ENCODE measurements at regions not wholly inside any gene's neighbourhood (a gene's known extent, or its start where the extent isn't known, plus 50 kb on each side); places are given as distances from the start of the nearest gene placed in this dataset.

DNA sequence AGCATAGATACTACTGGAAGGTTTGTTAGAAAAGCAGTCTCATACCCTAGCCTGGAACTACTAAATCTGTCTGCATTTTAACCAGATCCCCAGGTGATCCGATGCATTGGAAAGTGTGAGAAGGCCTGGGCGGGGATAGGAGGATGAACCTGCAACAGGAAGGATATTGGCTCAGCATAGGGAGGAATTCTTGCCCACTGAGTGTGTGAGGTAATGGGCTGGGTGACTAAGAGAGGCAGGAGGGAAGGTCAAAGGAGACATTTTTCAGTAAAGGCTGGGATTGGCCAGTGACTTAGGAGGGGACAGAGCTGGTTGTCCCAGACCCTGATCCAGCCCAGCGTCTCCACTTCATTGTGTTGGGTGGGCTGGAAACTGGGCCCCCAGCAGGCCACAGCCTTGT is 191.0 kb upstream of the LRFN2 start:
- H3K4me3 ChIP-seq (replicated peaks in 1 of 3; ENCODE audit: insufficient read depth in 1 of 3, low read depth in 1 of 3, low read length in 3 of 3) = no peak overlapping the region
- no peak overlapping the region for H3K9ac ChIP-seq (replicated peaks; ENCODE audit: extremely low read depth, insufficient read depth, low read length)
- no TSS peak for BruUV-seq (replicated peaks)
- H3K4me2 ChIP-seq (ENCODE audit: insufficient read depth, low read length) = no peak overlapping the region
- H3K9me3 ChIP-seq (replicated peaks; ENCODE audit: control insufficient read depth, insufficient read depth, low read length) = no peaks in the 10 kb centered on the region
- POLR2A ChIA-PET = no interaction called here
- peaks cover 21% of the 10 kb centered on the region for H3K4me1 ChIP-seq (ENCODE audit: control insufficient read depth, extremely low read depth, insufficient read depth, low read length)
- intact Hi-C loops (cut with micrococcal nuclease) = no loop called here
- no peaks in the 10 kb centered on the region for H3K27me3 ChIP-seq (ENCODE audit: control insufficient read depth in 2 of 2, insufficient read depth in 2 of 2, low read length in 2 of 2)
- dilution Hi-C loops (cut with MboI; ENCODE audit: extremely low pct_ligation_motif_present, low sequenced_read_pairs) = no loop called here
- CTCF ChIA-PET = interaction anchor here (0.8 kb wide), 1 partner anchor 19 kb away, joined by 4 read pairs; no protein-coding TSS in a partner anchor
- no peak overlapping the region for H3K27ac ChIP-seq (ENCODE audit: insufficient read depth, low read depth, low read length)
- H2AFZ ChIP-seq (ENCODE audit: low read depth, low read length) = no peak overlapping the region
- no peaks in the 10 kb centered on the region for H4K20me1 ChIP-seq (replicated peaks; ENCODE audit: control insufficient read depth, extremely low read depth, insufficient read depth, low read length)
- FAIRE-seq (peak; percentile 26), DNase-seq (ENCODE audit: low read depth, low spot score) (peak; percentile 47)
- no peaks in the 10 kb centered on the region for H3K9me1 ChIP-seq (replicated peaks; ENCODE audit: control insufficient read depth, extremely low read depth, insufficient read depth, low read length)
- no peaks in the 10 kb centered on the region for H3K79me2 ChIP-seq (ENCODE audit: control insufficient read depth, insufficient read depth, low read length)
- H3K36me3 ChIP-seq (ENCODE audit: control insufficient read depth in 2 of 2, extremely low read depth in 1 of 2, insufficient read depth in 2 of 2, low read length in 2 of 2) = no peaks in the 10 kb centered on the region
- TF ChIP-seq EZH2 (IDR thresholded peaks at IDR 0.05; ENCODE audit: borderline replicate concordance, low read depth, low read length, severe bottlenecking) (no peak), FOS (IDR thresholded peaks at IDR 0.05; ENCODE audit: borderline replicate concordance, insufficient read depth, low read length) (peak; percentile 91), POLR2A (IDR thresholded peaks at IDR 0.05; ENCODE audit: low read depth, low read length) (no peak), MYC (IDR thresholded peaks at IDR 0.05; ENCODE audit: low read depth, low read length) (no peak), JUN (IDR thresholded peaks at IDR 0.05; ENCODE audit: borderline replicate concordance, insufficient read depth, insufficient read length, low read depth) (peak; percentile 45), POLR2AphosphoS5 (IDR thresholded peaks at IDR 0.05; ENCODE audit: insufficient read depth, low read depth, low read length) (peak; percentile 29), GATA2 (IDR thresholded peaks at IDR 0.05; ENCODE audit: insufficient read depth, insufficient read length, low read depth, low read length) (peak; percentile 11)
- TF ChIP-seq, protein P1, sequence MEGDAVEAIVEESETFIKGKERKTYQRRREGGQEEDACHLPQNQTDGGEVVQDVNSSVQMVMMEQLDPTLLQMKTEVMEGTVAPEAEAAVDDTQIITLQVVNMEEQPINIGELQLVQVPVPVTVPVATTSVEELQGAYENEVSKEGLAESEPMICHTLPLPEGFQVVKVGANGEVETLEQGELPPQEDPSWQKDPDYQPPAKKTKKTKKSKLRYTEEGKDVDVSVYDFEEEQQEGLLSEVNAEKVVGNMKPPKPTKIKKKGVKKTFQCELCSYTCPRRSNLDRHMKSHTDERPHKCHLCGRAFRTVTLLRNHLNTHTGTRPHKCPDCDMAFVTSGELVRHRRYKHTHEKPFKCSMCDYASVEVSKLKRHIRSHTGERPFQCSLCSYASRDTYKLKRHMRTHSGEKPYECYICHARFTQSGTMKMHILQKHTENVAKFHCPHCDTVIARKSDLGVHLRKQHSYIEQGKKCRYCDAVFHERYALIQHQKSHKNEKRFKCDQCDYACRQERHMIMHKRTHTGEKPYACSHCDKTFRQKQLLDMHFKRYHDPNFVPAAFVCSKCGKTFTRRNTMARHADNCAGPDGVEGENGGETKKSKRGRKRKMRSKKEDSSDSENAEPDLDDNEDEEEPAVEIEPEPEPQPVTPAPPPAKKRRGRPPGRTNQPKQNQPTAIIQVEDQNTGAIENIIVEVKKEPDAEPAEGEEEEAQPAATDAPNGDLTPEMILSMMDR (IDR thresholded peaks at IDR 0.05; ENCODE audit: extremely low read depth in 1 of 2, insufficient read depth in 1 of 2, low read depth in 1 of 2, low read length in 2 of 2) = no peak
- TF ChIP-seq, protein P2, sequence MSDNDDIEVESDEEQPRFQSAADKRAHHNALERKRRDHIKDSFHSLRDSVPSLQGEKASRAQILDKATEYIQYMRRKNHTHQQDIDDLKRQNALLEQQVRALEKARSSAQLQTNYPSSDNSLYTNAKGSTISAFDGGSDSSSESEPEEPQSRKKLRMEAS (IDR thresholded peaks at IDR 0.05; ENCODE audit: insufficient read depth, insufficient read length) = no peak
